ENCODE measurements at regions not wholly inside any gene's neighbourhood (a gene's known extent, or its start where the extent isn't known, plus 50 kb on each side); places are given as distances from the start of the nearest gene placed in this dataset.

DNA sequence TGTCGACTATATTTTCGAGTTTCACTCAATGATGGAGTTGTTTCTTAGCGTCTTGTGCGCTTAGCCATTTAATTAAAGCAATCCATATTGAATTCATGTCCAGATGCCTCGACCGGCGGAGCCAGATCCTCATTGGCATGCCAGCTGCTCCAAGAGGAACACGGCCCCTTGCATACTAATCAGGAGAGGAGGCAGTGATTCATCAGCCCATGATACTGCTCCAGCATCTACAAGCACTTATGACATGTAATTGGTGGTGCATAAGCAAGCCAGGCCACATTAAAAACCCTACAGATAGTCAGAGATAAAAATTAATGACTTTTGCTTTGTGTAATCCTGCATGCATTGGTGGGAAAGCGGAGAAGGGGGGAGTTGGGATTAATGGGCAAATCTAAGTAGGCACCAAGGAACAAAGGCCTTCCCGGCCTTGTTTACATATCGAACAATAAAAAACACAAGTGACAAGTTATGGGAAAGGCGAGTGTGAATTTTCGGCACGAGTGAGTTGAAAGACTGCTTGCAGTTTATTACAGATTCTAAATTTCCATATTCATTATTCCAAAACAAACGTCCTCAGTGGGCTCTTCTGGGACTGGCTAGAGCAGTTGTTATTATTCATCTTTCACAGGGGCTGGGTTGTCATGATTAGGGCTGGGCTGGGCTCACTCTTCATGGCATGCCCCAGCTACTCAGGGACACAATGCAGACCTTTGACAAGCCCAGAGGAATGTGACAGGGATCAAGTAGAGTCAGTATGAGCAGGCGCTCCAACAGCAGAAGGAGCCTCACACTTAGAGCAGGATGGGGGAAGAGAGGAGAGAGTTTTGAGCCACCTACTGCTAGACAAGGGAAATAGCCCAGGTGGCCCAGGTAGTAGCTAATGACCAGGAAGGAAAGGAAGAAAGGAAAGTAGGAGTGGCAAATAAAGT is 281.7 kb upstream of the ZFHX3 start:
- TF ChIP-seq MXI1 (IDR thresholded peaks at IDR 0.05; ENCODE audit: borderline replicate concordance, low read depth, low read length): no peak
- TF ChIP-seq CTCF (CRISPR knock-in tag; IDR thresholded peaks at IDR 0.05): no peak
- no peak for TF ChIP-seq XBP1 (CRISPR knock-in tag; IDR thresholded peaks at IDR 0.05)

Data from HepG2 (cell line).